ENCODE measurements at regions not wholly inside any gene's neighbourhood (a gene's known extent, or its start where the extent isn't known, plus 50 kb on each side); places are given as distances from the start of the nearest gene placed in this dataset.

DNA sequence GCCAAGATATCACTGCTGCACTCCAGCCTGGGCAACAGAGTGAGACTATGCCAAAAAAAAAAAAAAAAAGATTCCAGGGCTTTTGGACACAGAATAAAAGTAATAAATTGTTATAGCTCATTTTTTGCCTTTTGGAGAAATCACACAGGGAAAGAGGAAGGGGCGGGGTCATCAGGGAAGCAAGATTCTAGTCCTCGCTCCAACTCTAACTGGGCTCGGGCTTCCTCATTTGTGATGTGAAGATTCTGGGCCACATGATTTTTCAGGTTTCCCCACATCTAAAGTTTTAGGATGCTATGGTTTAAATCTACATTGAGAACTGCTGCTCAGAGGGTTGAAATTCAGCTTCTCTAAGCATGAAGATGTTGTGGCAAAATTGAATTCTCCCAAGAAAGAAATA, 179.3 kb upstream of the PLXNA2 start:
- TF ChIP-seq, protein P1, sequence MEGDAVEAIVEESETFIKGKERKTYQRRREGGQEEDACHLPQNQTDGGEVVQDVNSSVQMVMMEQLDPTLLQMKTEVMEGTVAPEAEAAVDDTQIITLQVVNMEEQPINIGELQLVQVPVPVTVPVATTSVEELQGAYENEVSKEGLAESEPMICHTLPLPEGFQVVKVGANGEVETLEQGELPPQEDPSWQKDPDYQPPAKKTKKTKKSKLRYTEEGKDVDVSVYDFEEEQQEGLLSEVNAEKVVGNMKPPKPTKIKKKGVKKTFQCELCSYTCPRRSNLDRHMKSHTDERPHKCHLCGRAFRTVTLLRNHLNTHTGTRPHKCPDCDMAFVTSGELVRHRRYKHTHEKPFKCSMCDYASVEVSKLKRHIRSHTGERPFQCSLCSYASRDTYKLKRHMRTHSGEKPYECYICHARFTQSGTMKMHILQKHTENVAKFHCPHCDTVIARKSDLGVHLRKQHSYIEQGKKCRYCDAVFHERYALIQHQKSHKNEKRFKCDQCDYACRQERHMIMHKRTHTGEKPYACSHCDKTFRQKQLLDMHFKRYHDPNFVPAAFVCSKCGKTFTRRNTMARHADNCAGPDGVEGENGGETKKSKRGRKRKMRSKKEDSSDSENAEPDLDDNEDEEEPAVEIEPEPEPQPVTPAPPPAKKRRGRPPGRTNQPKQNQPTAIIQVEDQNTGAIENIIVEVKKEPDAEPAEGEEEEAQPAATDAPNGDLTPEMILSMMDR (conservative IDR thresholded peaks at IDR 0.05; ENCODE audit: low read length) = no peak
- no peak for TF ChIP-seq EZH2phosphoT487 (IDR thresholded peaks at IDR 0.05; ENCODE audit: borderline replicate concordance, low read depth, low read length)
